ENCODE measurements at regions not wholly inside any gene's neighbourhood (a gene's known extent, or its start where the extent isn't known, plus 50 kb on each side); places are given as distances from the start of the nearest gene placed in this dataset.

DNA sequence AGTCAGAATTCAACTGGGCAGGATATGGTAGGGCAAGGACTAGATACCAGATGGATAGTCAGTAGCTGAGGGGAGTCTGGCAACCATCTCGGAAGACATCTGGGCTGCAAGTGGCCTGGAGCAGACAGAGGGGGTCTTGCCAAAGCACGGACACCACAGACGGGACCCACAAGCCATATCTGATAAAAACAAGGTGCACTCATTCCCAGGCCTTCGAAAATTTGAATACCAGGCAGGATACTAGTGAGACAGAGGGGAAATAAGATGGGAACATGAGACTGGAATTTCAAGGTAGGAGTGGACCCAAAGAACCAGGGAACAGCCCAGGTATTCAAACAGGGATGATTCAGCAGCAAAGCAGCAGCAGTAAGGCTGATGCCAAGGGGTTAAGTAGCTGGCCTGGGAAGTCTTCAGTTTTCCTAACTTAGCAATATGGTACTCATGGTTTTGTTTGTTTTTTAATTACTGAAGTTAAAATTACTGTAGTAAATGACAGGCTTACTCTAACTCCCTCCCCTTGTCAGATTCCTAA is 144.9 kb upstream of the NCKAP5 start:
- no peak overlapping the region for H3K18ac ChIP-seq (ENCODE audit: low read depth, low read length)
- no peak overlapping the region for H3K4ac ChIP-seq (ENCODE audit: low read depth, low read length)
- ChIA-PET POLR2A (ENCODE audit: unreplicated experiment) (no interaction called here), CTCF (no interaction called here)
- no peaks in the 10 kb centered on the region for H3K9me1 ChIP-seq (ENCODE audit: insufficient read depth, low read length)
- dilution Hi-C loops (cut with HindIII; ENCODE audit: low sequenced_read_pairs, unreplicated experiment) (no loop called here), intact Hi-C loops (cut with micrococcal nuclease) (no loop called here), in situ Hi-C loops (cut with MboI; ENCODE audit: low sequenced_read_pairs) (no loop called here)
- H3K27ac ChIP-seq (ENCODE audit: insufficient read depth, low read length): no peak overlapping the region
- no peak overlapping the region for H2BK5ac ChIP-seq (ENCODE audit: low read depth, low read length, poor library complexity, severe bottlenecking)
- H3K9ac ChIP-seq (ENCODE audit: low read depth, low read length): no peak overlapping the region
- ATAC-seq (ENCODE audit: low read depth) (no peak), DNase-seq (no peak)
- no peaks in the 10 kb centered on the region for H3K4me1 ChIP-seq (ENCODE audit: control insufficient read depth, insufficient read depth, low read length)
- H3K36me3 ChIP-seq (ENCODE audit: control insufficient read depth, insufficient read depth, low read length): no peaks in the 10 kb centered on the region
- H3K4me2 ChIP-seq (ENCODE audit: low read depth, low read length): no peak overlapping the region
- H3K23ac ChIP-seq (ENCODE audit: low read depth, low read length): no peak overlapping the region
- H3K56ac ChIP-seq (ENCODE audit: extremely low read depth, insufficient read depth, low read length): no peak overlapping the region
- H2BK15ac ChIP-seq (ENCODE audit: low read depth, low read length): no peak overlapping the region
- no peak overlapping the region for H2BK20ac ChIP-seq (ENCODE audit: low read depth, low read length)
- no peaks in the 10 kb centered on the region for H3K27me3 ChIP-seq (ENCODE audit: control insufficient read depth, insufficient read depth, low read length)
- H4K91ac ChIP-seq (ENCODE audit: insufficient read depth, low read depth, low read length): no peak overlapping the region
- H3K4me3 ChIP-seq (ENCODE audit: insufficient read depth, low read depth, low read length): no peak overlapping the region
- no peak overlapping the region for H4K8ac ChIP-seq (ENCODE audit: low read depth in 2 of 2, low read length in 2 of 2)
- H2AK5ac ChIP-seq (ENCODE audit: low read depth, low read length): no peak overlapping the region
- H3K9me3 ChIP-seq (ENCODE audit: control insufficient read depth, insufficient read depth, low read length): peaks cover 5% of the 10 kb centered on the region
- no peak overlapping the region for H2AFZ ChIP-seq (replicated peaks; ENCODE audit: low read length, poor library complexity)
- no TSS peak for BruUV-seq (replicated peaks)
- no peaks in the 10 kb centered on the region for H3K79me1 ChIP-seq (ENCODE audit: low read depth in 1 of 2, low read length in 2 of 2)
- WGBS, 2 experiments (ENCODE audit: extremely low coverage in 2 of 2, insufficient read length in 1 of 2): 86% methylated on average over 1 of the region's 4 CpGs; no CpG with 5 or more reads in 1 of the 2 experiments
- H4K5ac ChIP-seq (ENCODE audit: low read depth, low read length): no peak overlapping the region
- peak overlapping the region; percentile 14 for H2AK9ac ChIP-seq (replicated peaks; ENCODE audit: low read depth, low read length, poor library complexity)
- TF ChIP-seq RCOR1 (IDR thresholded peaks at IDR 0.05; ENCODE audit: insufficient replicate concordance, low read length): no peak
- TF ChIP-seq RFX5 (IDR thresholded peaks at IDR 0.05; ENCODE audit: low read depth, low read length): no peak
- no peak for TF ChIP-seq CEBPB (IDR thresholded peaks at IDR 0.05; ENCODE audit: low read depth, low read length)
- TF ChIP-seq BHLHE40 (IDR thresholded peaks at IDR 0.05; ENCODE audit: low read depth, low read length): no peak
- no peak for TF ChIP-seq NFE2L2 (IDR thresholded peaks at IDR 0.05; ENCODE audit: low read depth, low read length)
- no peaks in the 10 kb centered on the region for H4K20me1 ChIP-seq (ENCODE audit: insufficient read depth, low read length)
- no peak overlapping the region for H3K14ac ChIP-seq (replicated peaks; ENCODE audit: low read depth, low read length)
- no peak overlapping the region for H2BK120ac ChIP-seq (ENCODE audit: low read depth, low read length)
